CD14-positive monocyte (primary cell): ENCODE measurements at regions not wholly inside any gene's neighbourhood (a gene's known extent, or its start where the extent isn't known, plus 50 kb on each side); places are given as distances from the start of the nearest gene placed in this dataset.

Source experiments
- DNase-seq, 3 donors: peaks; one replicate each; pipeline ENCODE4 v3.0.0-alpha.2; 2011 to 2022
- H2AFZ ChIP-seq: 2 replicates; pipeline ENCODE4 v1.6.0; 2012; ENCODE audit warnings: mild to moderate bottlenecking, low read depth, low read length, inconsistent platforms; ENCODE audit not compliant: insufficient read depth, poor library complexity, severe bottlenecking
- H3K27ac ChIP-seq, 2 donors: 1 replicate in 1 of 2; 2 replicates in 1 of 2; pipeline ENCODE4 v1.5.1; 2012 to 2013; ENCODE audit warnings: low read length in 2 of 2, control low read depth in 1 of 2, inconsistent platforms in 1 of 2, low read depth in 1 of 2, mild to moderate bottlenecking in 1 of 2
- H3K27me3 ChIP-seq, 2 donors: one replicate each; pipeline versions ENCODE4 v1.6.0 to v1.6.1; 2011 to 2013; ENCODE audit warnings: low read length in 2 of 2; ENCODE audit not compliant: control insufficient read depth in 2 of 2, insufficient read depth in 2 of 2
- H3K36me3 ChIP-seq, 2 donors: replicated peaks in 1 of 2; 1 replicate in 1 of 2; 2 replicates in 1 of 2; pipeline versions ENCODE4 v1.5.1 to v1.6.1; 2012 to 2013; ENCODE audit warnings: low read length in 2 of 2, control low read depth in 1 of 2, inconsistent platforms in 1 of 2, mild to moderate bottlenecking in 1 of 2; ENCODE audit not compliant: insufficient read depth in 2 of 2, control insufficient read depth in 1 of 2
- H3K4me1 ChIP-seq, 2 donors: 1 replicate in 1 of 2; 2 replicates in 1 of 2; pipeline versions ENCODE4 v1.5.1 to v1.6.1; 2012 to 2013; ENCODE audit warnings: low read length in 2 of 2, control low read depth in 1 of 2, inconsistent platforms in 1 of 2, mild to moderate bottlenecking in 1 of 2, moderate library complexity in 1 of 2; ENCODE audit not compliant: insufficient read depth in 2 of 2, control insufficient read depth in 1 of 2
- H3K4me2 ChIP-seq: replicated peaks from 2 replicates; pipeline ENCODE3; 2012; ENCODE audit warnings: low read length, moderate library complexity, mild to moderate bottlenecking; ENCODE audit not compliant: poor library complexity, severe bottlenecking; ENCODE audit errors: extremely low read depth
- H3K4me3 ChIP-seq, 3 experiments: fragments of 200-600 bp in 1 of 3; sonication (generic) in 1 of 3; replicated peaks in 1 of 3; 1 replicate in 2 of 3; 2 replicates in 1 of 3; pipeline ENCODE4 v1.5.1; 2011 to 2013; ENCODE audit warnings: low read length in 3 of 3, mild to moderate bottlenecking in 3 of 3, control low read depth in 2 of 3, low read depth in 2 of 3, inconsistent platforms in 1 of 3, moderate library complexity in 1 of 3
- H3K79me2 ChIP-seq: 2 replicates; pipeline ENCODE4 v1.6.0; 2012; ENCODE audit warnings: mild to moderate bottlenecking, control low read depth, inconsistent platforms, low read length, moderate library complexity; ENCODE audit not compliant: insufficient read depth
- H3K9ac ChIP-seq: 2 replicates; pipeline ENCODE4 v1.6.0; 2017; ENCODE audit warnings: low read length, mild to moderate bottlenecking; ENCODE audit not compliant: insufficient read depth, poor library complexity, severe bottlenecking
- H3K9me3 ChIP-seq, 2 donors: replicated peaks in 1 of 2; 1 replicate in 1 of 2; 2 replicates in 1 of 2; pipeline versions ENCODE4 v1.5.1 to v1.6.1; 2012 to 2013; ENCODE audit warnings: low read length in 2 of 2, control low read depth in 1 of 2; ENCODE audit not compliant: control insufficient read depth in 1 of 2, insufficient read depth in 1 of 2
- H4K20me1 ChIP-seq: 2 replicates; pipeline ENCODE4 v1.6.0; 2012; ENCODE audit warnings: mild to moderate bottlenecking, low read length, control low read depth, moderate library complexity; ENCODE audit not compliant: insufficient read depth
- H3K27ac Mint-ChIP-seq, 7 donors: one replicate each; pipeline ENCODE4 v1.8.0; 2020; ENCODE audit warnings: mild to moderate bottlenecking in 7 of 7, mixed read lengths in 7 of 7, moderate library complexity in 6 of 7, inconsistent platforms in 2 of 7
- H3K27me3 Mint-ChIP-seq, 3 donors: one replicate each; pipeline ENCODE4 v1.8.0; 2021 to 2022; ENCODE audit warnings: low read depth in 3 of 3, mild to moderate bottlenecking in 3 of 3, mixed read lengths in 3 of 3, moderate library complexity in 3 of 3, inconsistent platforms in 1 of 3
- H3K36me3 Mint-ChIP-seq, 2 donors: one replicate each; pipeline ENCODE4 v1.8.0; 2020; ENCODE audit warnings: mixed read lengths in 2 of 2, inconsistent platforms in 1 of 2, mild to moderate bottlenecking in 1 of 2
- H3K4me1 Mint-ChIP-seq: one replicate; pipeline ENCODE4 v1.8.0; 2020; ENCODE audit warnings: mild to moderate bottlenecking, mixed read lengths
- H3K4me3 Mint-ChIP-seq, 2 donors: one replicate each; pipeline ENCODE4 v1.8.0; 2020; ENCODE audit warnings: mild to moderate bottlenecking in 2 of 2, mixed read lengths in 2 of 2, moderate library complexity in 1 of 2
- H3K9me3 Mint-ChIP-seq, 7 donors: one replicate each; pipeline ENCODE4 v1.8.0; 2020 to 2022; ENCODE audit warnings: mixed read lengths in 7 of 7, mild to moderate bottlenecking in 6 of 7, moderate library complexity in 6 of 7, inconsistent platforms in 2 of 7
- CTCF ChIP-seq: fragments of 200-600 bp; IDR thresholded peaks from one replicate; pipeline ENCODE4 v1.8.0; 2022; ENCODE audit warnings: antibody characterized with exemption, mild to moderate bottlenecking
- WGBS: methylation state at CpG from one replicate; pipeline ENCODE4 v1.1.5; 2013; ENCODE audit warnings: missing lambda C conversion rate; ENCODE audit not compliant: insufficient coverage; 5-methylcytosine and 5-hydroxymethylcytosine counted together
- intact Hi-C, 2 donors: fragments of 100-400 bp; cut with micrococcal nuclease; formaldehyde crosslinking; loops; one replicate each; pipeline versions ENCODE4 v1.15.0 to v1.15.1; 2023

GRCh38 chr5:15385553-15385952 is 114.4 kb upstream of the FBXL7 start:
- no peaks in the 10 kb centered on the region for H3K27me3 ChIP-seq
- intact Hi-C loops, result no loop called here
- no peak overlapping the region for H3K9ac ChIP-seq
- H3K4me2 ChIP-seq, result no peak overlapping the region
- no peak overlapping the region for H3K4me3 ChIP-seq
- no peaks in the 10 kb centered on the region for H3K36me3 Mint-ChIP-seq
- no peak overlapping the region for H3K4me3 Mint-ChIP-seq
- H3K79me2 ChIP-seq, result no peaks in the 10 kb centered on the region
- TF ChIP-seq CTCF, result no peak
- peaks cover 0 to 2% (median 1%) of the 10 kb centered on the region in 3 donors for H3K27me3 Mint-ChIP-seq
- H2AFZ ChIP-seq, result no peak overlapping the region
- H3K36me3 ChIP-seq, result no peaks in the 10 kb centered on the region
- no peaks in the 10 kb centered on the region for H4K20me1 ChIP-seq
- H3K4me1 Mint-ChIP-seq, result no peaks in the 10 kb centered on the region
- H3K9me3 Mint-ChIP-seq, result peaks cover 6 to 30% (median 19%) of the 10 kb centered on the region in 7 donors
- WGBS, result 85% methylated on average over 12 of the region's 18 CpGs
- no peak overlapping the region for H3K27ac Mint-ChIP-seq
- H3K4me1 ChIP-seq, result no peaks in the 10 kb centered on the region
- no peak overlapping the region for H3K27ac ChIP-seq
- peaks cover 35 to 37% of the 10 kb centered on the region in 2 donors for H3K9me3 ChIP-seq
- DNase-seq, result no peak

- no peak for DNase-seq
- Histone ChIP-seq H3K36me3 (no peaks in the 10 kb centered on the region), H3K27ac (no peak overlapping the region), H3K79me2 (no peaks in the 10 kb centered on the region), H4K20me1 (no peaks in the 10 kb centered on the region), H3K4me2 (no peak overlapping the region), H3K4me3 (no peak overlapping the region), H3K9ac (no peak overlapping the region), H3K4me1 (no peaks in the 10 kb centered on the region), H2AFZ (no peak overlapping the region), H3K9me3 (peaks cover 35 to 40% of the 10 kb centered on the region in 2 donors), H3K27me3 (no peaks in the 10 kb centered on the region)
- intact Hi-C loops, result no loop called here
- WGBS, result 76% methylated on average over 10 of the region's 12 CpGs
- Mint-ChIP-seq H3K27ac (no peak overlapping the region), H3K9me3 (peaks cover 6 to 30% (median 19%) of the 10 kb centered on the region in 7 donors), H3K36me3 (no peaks in the 10 kb centered on the region), H3K27me3 (peaks cover 0 to 2% (median 1%) of the 10 kb centered on the region in 3 donors), H3K4me1 (no peaks in the 10 kb centered on the region), H3K4me3 (no peak overlapping the region)
- TF ChIP-seq CTCF, result no peak
Observed at GRCh38 chr5:15385037-15385436, 114.9 kb upstream of the FBXL7 start.
